ENCODE measurements at regions not wholly inside any gene's neighbourhood (a gene's known extent, or its start where the extent isn't known, plus 50 kb on each side); places are given as distances from the start of the nearest gene placed in this dataset.

- Histone ChIP-seq H4K20me1 (ENCODE audit: insufficient read depth) (no peaks in the 10 kb centered on the region), H3K79me2 (replicated peaks; ENCODE audit: insufficient read depth, low read length) (no peaks in the 10 kb centered on the region), H3K36me3 (ENCODE audit: insufficient read depth, low read length) (no peaks in the 10 kb centered on the region), H3K9me2 (ENCODE audit: insufficient read depth, low read length) (no peaks in the 10 kb centered on the region), H3K4me2 (ENCODE audit: low read length) (no peak overlapping the region), H3K9me3 (ENCODE audit: low read length) (no peaks in the 10 kb centered on the region), H3F3A (ENCODE audit: insufficient read depth, low read length, poor library complexity, severe bottlenecking) (no peaks in the 10 kb centered on the region), H3K27ac (ENCODE audit: low read length) (no peak overlapping the region), H3K4me3 (ENCODE audit: low read length) (no peak overlapping the region), H3K9ac (ENCODE audit: low read length) (no peak overlapping the region), H3K27me3 (ENCODE audit: insufficient read depth, low read depth, low read length) (no peaks in the 10 kb centered on the region), H2AFZ (ENCODE audit: low read depth, low read length) (no peak overlapping the region)
- no peak for TF ChIP-seq MXI1 (conservative IDR thresholded peaks at IDR 0.05; ENCODE audit: poor library complexity, severe bottlenecking)
- no peak for TF ChIP-seq SMC3 (conservative IDR thresholded peaks at IDR 0.05; ENCODE audit: poor library complexity)
Measured at GRCh38 chr9:89744730-89745129, 139.9 kb downstream of the GADD45G start.

- H3K9me2 ChIP-seq (ENCODE audit: insufficient read depth, low read length) = no peaks in the 10 kb centered on the region
- no peaks in the 10 kb centered on the region for H3K27me3 ChIP-seq (ENCODE audit: insufficient read depth, low read depth, low read length)
- H3F3A ChIP-seq (ENCODE audit: insufficient read depth, low read length, poor library complexity, severe bottlenecking) = no peaks in the 10 kb centered on the region
- no peak overlapping the region for H3K9ac ChIP-seq (ENCODE audit: low read length)
- no peaks in the 10 kb centered on the region for H3K9me3 ChIP-seq (ENCODE audit: low read length)
- no peak overlapping the region for H3K4me2 ChIP-seq (ENCODE audit: low read length)
- no peak for TF ChIP-seq POLR2AphosphoS5 (IDR thresholded peaks at IDR 0.05)
- no peak for TF ChIP-seq REST (IDR thresholded peaks at IDR 0.05; ENCODE audit: borderline replicate concordance)
- no peak for TF ChIP-seq SMC3 (conservative IDR thresholded peaks at IDR 0.05; ENCODE audit: poor library complexity)
- no peak for TF ChIP-seq TAF1 (IDR thresholded peaks at IDR 0.05; ENCODE audit: low read depth)
- TF ChIP-seq EP300 (conservative IDR thresholded peaks at IDR 0.05; ENCODE audit: poor library complexity, severe bottlenecking) = no peak
- no peak for TF ChIP-seq CTCF (IDR thresholded peaks at IDR 0.05; ENCODE audit: poor library complexity, severe bottlenecking)
- no peak overlapping the region for H3K4me3 ChIP-seq (ENCODE audit: low read length)
- no peaks in the 10 kb centered on the region for H3K36me3 ChIP-seq (ENCODE audit: insufficient read depth, low read length)
- H2AFZ ChIP-seq (ENCODE audit: low read depth, low read length) = no peak overlapping the region
- H3K79me2 ChIP-seq (replicated peaks; ENCODE audit: insufficient read depth, low read length) = no peaks in the 10 kb centered on the region
- H3K27ac ChIP-seq (ENCODE audit: low read length) = no peak overlapping the region
- no peaks in the 10 kb centered on the region for H4K20me1 ChIP-seq (ENCODE audit: insufficient read depth)
Measured at GRCh38 chr9:89745601-89746376, 141.0 kb downstream of the GADD45G start.
